Mammary epithelial cell (primary cell): ENCODE measurements at regions not wholly inside any gene's neighbourhood (a gene's known extent, or its start where the extent isn't known, plus 50 kb on each side); places are given as distances from the start of the nearest gene placed in this dataset.

Experiments used
- EZH2 ChIP-seq: IDR thresholded peaks from 2 replicates; pipeline ENCODE4 v1.6.1; 2012; ENCODE audit warnings: low read length, inconsistent platforms, borderline replicate concordance
- TF ChIP-seq, protein P1 (sequence below), 2 donors: IDR thresholded peaks in 1 of 2; conservative IDR thresholded peaks in 1 of 2; 2 replicates each; pipeline ENCODE4 v1.5.1; 2011 to 2012; ENCODE audit warnings: inconsistent platforms in 2 of 2, low read length in 2 of 2, mild to moderate bottlenecking in 2 of 2, control low read depth in 1 of 2, low read depth in 1 of 2; ENCODE audit not compliant: insufficient read depth in 1 of 2; ENCODE audit errors: extremely low read depth in 1 of 2

DNA sequence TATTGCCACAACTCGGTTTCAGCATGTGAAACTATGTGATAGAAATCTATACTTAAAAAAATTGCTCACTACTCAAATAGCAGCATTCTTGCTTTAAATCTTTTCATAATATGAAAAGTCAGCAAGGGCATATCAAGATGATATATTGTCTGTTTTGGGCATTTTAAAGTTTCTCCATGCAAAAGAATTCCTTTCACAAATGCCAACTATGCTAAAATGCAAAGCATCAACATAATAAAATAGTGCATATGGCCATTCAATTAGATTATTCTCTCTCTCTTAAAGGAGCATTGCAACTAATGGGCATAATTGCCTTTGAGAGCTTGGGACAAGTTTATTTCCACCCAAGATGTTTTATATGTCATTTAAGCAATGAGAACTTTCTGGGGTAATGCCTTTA is 475.1 kb downstream of the ZPLD1 start:
- TF ChIP-seq, protein P1, sequence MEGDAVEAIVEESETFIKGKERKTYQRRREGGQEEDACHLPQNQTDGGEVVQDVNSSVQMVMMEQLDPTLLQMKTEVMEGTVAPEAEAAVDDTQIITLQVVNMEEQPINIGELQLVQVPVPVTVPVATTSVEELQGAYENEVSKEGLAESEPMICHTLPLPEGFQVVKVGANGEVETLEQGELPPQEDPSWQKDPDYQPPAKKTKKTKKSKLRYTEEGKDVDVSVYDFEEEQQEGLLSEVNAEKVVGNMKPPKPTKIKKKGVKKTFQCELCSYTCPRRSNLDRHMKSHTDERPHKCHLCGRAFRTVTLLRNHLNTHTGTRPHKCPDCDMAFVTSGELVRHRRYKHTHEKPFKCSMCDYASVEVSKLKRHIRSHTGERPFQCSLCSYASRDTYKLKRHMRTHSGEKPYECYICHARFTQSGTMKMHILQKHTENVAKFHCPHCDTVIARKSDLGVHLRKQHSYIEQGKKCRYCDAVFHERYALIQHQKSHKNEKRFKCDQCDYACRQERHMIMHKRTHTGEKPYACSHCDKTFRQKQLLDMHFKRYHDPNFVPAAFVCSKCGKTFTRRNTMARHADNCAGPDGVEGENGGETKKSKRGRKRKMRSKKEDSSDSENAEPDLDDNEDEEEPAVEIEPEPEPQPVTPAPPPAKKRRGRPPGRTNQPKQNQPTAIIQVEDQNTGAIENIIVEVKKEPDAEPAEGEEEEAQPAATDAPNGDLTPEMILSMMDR (conservative IDR thresholded peaks at IDR 0.05 in 1 of 2, IDR thresholded peaks at IDR 0.05 in 1 of 2; ENCODE audit: extremely low read depth in 1 of 2, insufficient read depth in 1 of 2, low read depth in 1 of 2, low read length in 2 of 2) = no peak
- no peak for TF ChIP-seq EZH2
